ENCODE measurements at regions not wholly inside any gene's neighbourhood (a gene's known extent, or its start where the extent isn't known, plus 50 kb on each side); places are given as distances from the start of the nearest gene placed in this dataset.

- TF ChIP-seq POLR2A (IDR thresholded peaks at IDR 0.05) (no peak), CTCF (IDR thresholded peaks at IDR 0.05) (no peak)
Observed at GRCh38 chr10:69747179-69747578, 54.5 kb upstream of the COL13A1 start.

Data from heart left ventricle (tissue), 13 donors.